Loucy (cell line): ENCODE measurements at regions not wholly inside any gene's neighbourhood (a gene's known extent, or its start where the extent isn't known, plus 50 kb on each side); places are given as distances from the start of the nearest gene placed in this dataset.

Experiments
- H2AFZ ChIP-seq: fragments of 200-600 bp; sonication (generic); 2 replicates; pipeline ENCODE4 v1.6.0; 2016; ENCODE audit warnings: antibody characterized with exemption, mild to moderate bottlenecking, low read length, moderate library complexity
- H3F3A ChIP-seq: fragments of 200-600 bp; 2 replicates; pipeline ENCODE4 v1.6.0; 2016; ENCODE audit warnings: antibody characterized with exemption, low read depth, mild to moderate bottlenecking
- H3K27me3 ChIP-seq: fragments of 200-600 bp; sonication (generic); 2 replicates; pipeline ENCODE4 v1.6.1; 2014; ENCODE audit warnings: low read length, mild to moderate bottlenecking; ENCODE audit not compliant: insufficient read depth, poor library complexity, severe bottlenecking
- H3K36me3 ChIP-seq: fragments of 200-600 bp; sonication (generic); 2 replicates; pipeline ENCODE4 v1.6.1; 2016; ENCODE audit warnings: low read length; ENCODE audit not compliant: insufficient read depth
- H3K4me1 ChIP-seq: fragments of 200-600 bp; sonication (generic); 2 replicates; pipeline ENCODE4 v1.5.1; 2014; ENCODE audit warnings: low read length, mild to moderate bottlenecking; ENCODE audit not compliant: insufficient read depth, poor library complexity, severe bottlenecking
- H3K4me2 ChIP-seq: fragments of 200-600 bp; sonication (generic); 2 replicates; pipeline ENCODE4 v1.6.0; 2014; ENCODE audit warnings: antibody characterized with exemption, low read length, low read depth, mild to moderate bottlenecking; ENCODE audit not compliant: poor library complexity, severe bottlenecking
- H3K4me3 ChIP-seq: fragments of 200-600 bp; sonication (generic); 2 replicates; pipeline ENCODE4 v1.5.1; 2014; ENCODE audit warnings: low read length, mild to moderate bottlenecking, mixed read lengths; ENCODE audit not compliant: poor library complexity, severe bottlenecking
- H3K79me2 ChIP-seq: fragments of 200-600 bp; sonication (generic); 2 replicates; pipeline ENCODE4 v1.6.1; 2014; ENCODE audit warnings: low read length; ENCODE audit not compliant: insufficient read depth
- H3K9ac ChIP-seq: fragments of 200-600 bp; sonication (generic); 2 replicates; pipeline ENCODE4 v1.6.0; 2014; ENCODE audit warnings: mild to moderate bottlenecking, low read depth, low read length, moderate library complexity; ENCODE audit not compliant: poor library complexity, severe bottlenecking
- H3K9me2 ChIP-seq: fragments of 200-600 bp; sonication (generic); replicated peaks from 2 replicates; pipeline ENCODE4 v1.6.1; 2016; ENCODE audit warnings: low read depth, low read length, mixed read lengths
- H3K9me3 ChIP-seq: fragments of 200-600 bp; sonication (generic); 2 replicates; pipeline ENCODE4 v1.6.1; 2014; ENCODE audit warnings: mild to moderate bottlenecking, antibody characterized with exemption, low read length, low read depth; ENCODE audit not compliant: insufficient read depth
- H4K20me1 ChIP-seq: fragments of 200-600 bp; sonication (generic); 2 replicates; pipeline ENCODE4 v1.6.0; 2014; ENCODE audit warnings: antibody characterized with exemption, low read length, mild to moderate bottlenecking; ENCODE audit not compliant: insufficient read depth, poor library complexity, severe bottlenecking
- EZH2phosphoT487 ChIP-seq: fragments of 200-600 bp; IDR thresholded peaks from 2 replicates; pipeline ENCODE4 v1.6.1; 2018; ENCODE audit warnings: antibody characterized with exemption, mild to moderate bottlenecking, moderate library complexity, borderline replicate concordance
- TF ChIP-seq, protein P1 (sequence below): fragments of 200-600 bp; sonication (generic); conservative IDR thresholded peaks from 2 replicates; pipeline ENCODE4 v1.5.1; 2014; ENCODE audit warnings: mild to moderate bottlenecking, antibody characterized with exemption, low read length

DNA sequence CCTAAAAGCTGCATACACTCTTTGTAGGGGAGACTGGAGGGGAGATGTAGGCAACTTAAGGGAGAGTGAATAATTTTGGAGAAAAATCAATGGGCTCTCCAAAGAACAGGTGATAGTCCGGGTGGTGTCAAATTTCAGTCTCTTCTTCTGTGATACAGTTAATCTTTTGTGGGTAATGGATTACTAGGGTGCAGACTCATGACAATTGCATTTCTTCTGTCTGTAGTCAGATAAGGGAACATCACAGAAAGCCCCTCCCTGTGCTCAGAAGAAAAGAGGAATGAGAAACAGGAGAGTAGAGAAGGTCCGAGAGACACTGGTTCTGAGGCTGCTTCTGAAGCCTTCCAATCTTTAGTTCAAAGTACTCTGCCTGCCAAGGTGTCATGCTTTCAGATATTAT lies 1140.7 kb upstream of the LRRN3 start:
- H3K9me3 ChIP-seq = no peaks in the 10 kb centered on the region
- H4K20me1 ChIP-seq = no peaks in the 10 kb centered on the region
- no peaks in the 10 kb centered on the region for H3K36me3 ChIP-seq
- H3K4me3 ChIP-seq = no peak overlapping the region
- no peaks in the 10 kb centered on the region for H3K27me3 ChIP-seq
- no peaks in the 10 kb centered on the region for H3K79me2 ChIP-seq
- H3K9me2 ChIP-seq = no peaks in the 10 kb centered on the region
- H2AFZ ChIP-seq = no peak overlapping the region
- H3K4me1 ChIP-seq = no peaks in the 10 kb centered on the region
- H3F3A ChIP-seq = no peaks in the 10 kb centered on the region
- H3K4me2 ChIP-seq = no peak overlapping the region
- TF ChIP-seq EZH2phosphoT487 = no peak
- TF ChIP-seq, protein P1, sequence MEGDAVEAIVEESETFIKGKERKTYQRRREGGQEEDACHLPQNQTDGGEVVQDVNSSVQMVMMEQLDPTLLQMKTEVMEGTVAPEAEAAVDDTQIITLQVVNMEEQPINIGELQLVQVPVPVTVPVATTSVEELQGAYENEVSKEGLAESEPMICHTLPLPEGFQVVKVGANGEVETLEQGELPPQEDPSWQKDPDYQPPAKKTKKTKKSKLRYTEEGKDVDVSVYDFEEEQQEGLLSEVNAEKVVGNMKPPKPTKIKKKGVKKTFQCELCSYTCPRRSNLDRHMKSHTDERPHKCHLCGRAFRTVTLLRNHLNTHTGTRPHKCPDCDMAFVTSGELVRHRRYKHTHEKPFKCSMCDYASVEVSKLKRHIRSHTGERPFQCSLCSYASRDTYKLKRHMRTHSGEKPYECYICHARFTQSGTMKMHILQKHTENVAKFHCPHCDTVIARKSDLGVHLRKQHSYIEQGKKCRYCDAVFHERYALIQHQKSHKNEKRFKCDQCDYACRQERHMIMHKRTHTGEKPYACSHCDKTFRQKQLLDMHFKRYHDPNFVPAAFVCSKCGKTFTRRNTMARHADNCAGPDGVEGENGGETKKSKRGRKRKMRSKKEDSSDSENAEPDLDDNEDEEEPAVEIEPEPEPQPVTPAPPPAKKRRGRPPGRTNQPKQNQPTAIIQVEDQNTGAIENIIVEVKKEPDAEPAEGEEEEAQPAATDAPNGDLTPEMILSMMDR = no peak
- no peak overlapping the region for H3K9ac ChIP-seq

DNA sequence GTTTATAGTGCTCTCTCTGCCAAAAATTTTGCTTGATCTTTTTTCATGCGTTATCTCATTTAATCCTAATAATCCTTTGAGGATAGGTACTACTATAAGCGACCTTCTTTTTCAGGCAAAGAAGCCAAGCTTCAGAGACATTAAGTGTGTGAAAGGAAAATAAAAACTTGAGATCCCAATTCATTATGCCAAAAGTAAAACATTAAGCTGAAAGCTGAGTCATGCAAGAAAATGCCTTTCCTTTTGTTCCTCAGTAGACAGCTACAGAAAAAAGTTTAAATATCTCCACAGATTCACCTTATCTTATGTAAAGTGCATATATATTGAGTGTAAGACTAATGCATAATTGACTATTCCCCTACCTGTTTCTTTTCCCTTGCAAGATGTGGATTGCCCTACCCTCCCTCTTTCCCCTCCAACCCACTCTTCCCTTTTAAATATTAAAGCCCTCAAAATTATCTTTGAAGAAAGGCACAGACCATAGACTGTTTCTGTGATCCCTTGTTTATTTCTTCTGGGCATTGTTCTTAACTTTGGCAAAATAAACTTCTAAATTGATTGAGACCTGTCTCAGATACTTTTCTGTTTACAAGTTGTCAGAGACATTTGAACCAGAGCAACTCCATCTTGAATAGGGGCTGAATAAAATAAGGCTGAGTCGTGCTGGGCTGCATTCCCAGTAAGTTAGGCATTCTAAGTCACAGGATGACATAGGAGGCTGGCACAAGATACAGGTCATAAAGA lies 1139.9 kb upstream of the LRRN3 start:
- Histone ChIP-seq H3K9ac (no peak overlapping the region), H3K79me2 (no peaks in the 10 kb centered on the region), H3F3A (no peaks in the 10 kb centered on the region), H3K4me2 (no peak overlapping the region), H3K4me3 (no peak overlapping the region), H4K20me1 (no peaks in the 10 kb centered on the region), H3K9me2 (no peaks in the 10 kb centered on the region), H3K4me1 (no peaks in the 10 kb centered on the region), H2AFZ (no peak overlapping the region), H3K36me3 (no peaks in the 10 kb centered on the region), H3K9me3 (no peaks in the 10 kb centered on the region), H3K27me3 (no peaks in the 10 kb centered on the region)
- no peak for TF ChIP-seq EZH2phosphoT487

DNA sequence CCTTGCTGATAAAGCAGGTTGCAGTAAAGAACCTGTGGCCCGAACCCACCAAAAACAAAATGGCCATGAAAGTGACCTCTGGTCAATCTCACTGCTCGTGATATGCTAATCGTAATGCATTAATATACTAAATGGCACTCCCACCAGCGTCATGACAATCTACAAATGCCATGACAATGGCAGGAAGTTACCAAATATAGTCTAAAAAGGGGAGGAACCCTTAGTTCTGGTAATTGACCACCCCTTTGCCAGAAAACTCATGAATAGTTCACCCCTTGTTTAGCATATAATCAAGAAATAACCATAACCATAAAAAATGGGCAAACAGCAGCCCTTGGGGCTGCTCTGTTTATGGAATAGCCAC lies 1139.4 kb upstream of the LRRN3 start:
- Histone ChIP-seq H3K4me2 (no peak overlapping the region), H3K9me2 (no peaks in the 10 kb centered on the region), H3K4me1 (no peaks in the 10 kb centered on the region), H3F3A (no peaks in the 10 kb centered on the region), H3K4me3 (no peak overlapping the region), H4K20me1 (no peaks in the 10 kb centered on the region), H3K79me2 (no peaks in the 10 kb centered on the region), H3K9ac (no peak overlapping the region), H2AFZ (no peak overlapping the region), H3K27me3 (no peaks in the 10 kb centered on the region), H3K36me3 (no peaks in the 10 kb centered on the region), H3K9me3 (no peaks in the 10 kb centered on the region)
- TF ChIP-seq, protein P1 = no peak
- no peak for TF ChIP-seq EZH2phosphoT487

DNA sequence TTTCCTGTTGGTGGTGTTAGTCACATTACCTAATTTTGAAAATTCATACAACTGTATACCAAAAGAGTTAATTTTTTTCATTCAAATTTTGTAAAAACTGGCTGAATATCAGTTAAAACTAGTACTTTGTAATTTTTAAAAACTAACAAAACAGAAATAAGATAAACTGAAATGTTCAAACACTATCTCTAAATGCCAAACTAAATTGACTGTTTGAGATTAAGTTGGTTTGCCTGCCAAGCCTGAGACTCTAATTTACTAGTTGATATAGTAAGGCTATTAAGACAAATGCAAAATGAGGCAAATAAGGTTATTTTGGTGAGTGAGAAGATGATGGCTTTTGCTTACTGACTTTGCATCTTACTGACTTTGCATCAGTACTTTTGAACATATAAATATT lies 1134.9 kb upstream of the LRRN3 start:
- Histone ChIP-seq H3K9me2 (no peaks in the 10 kb centered on the region), H3K27me3 (no peaks in the 10 kb centered on the region), H4K20me1 (no peaks in the 10 kb centered on the region), H3K9ac (no peak overlapping the region), H3K9me3 (no peaks in the 10 kb centered on the region), H3K36me3 (no peaks in the 10 kb centered on the region), H2AFZ (no peak overlapping the region), H3K4me2 (no peak overlapping the region), H3K4me1 (no peaks in the 10 kb centered on the region), H3K4me3 (no peak overlapping the region), H3F3A (no peaks in the 10 kb centered on the region), H3K79me2 (no peaks in the 10 kb centered on the region)
- TF ChIP-seq EZH2phosphoT487 = no peak
- TF ChIP-seq, protein P1 = no peak
